Lower lobe of right lung (tissue), 2 donors: ENCODE measurements at regions not wholly inside any gene's neighbourhood (a gene's known extent, or its start where the extent isn't known, plus 50 kb on each side); places are given as distances from the start of the nearest gene placed in this dataset.

ENCODE experiments used
- ATAC-seq, 2 donors: fragments of 200-7000 bp; cut with Tn5 transposase; one replicate each; pipeline ENCODE4 v1.9.1; 2020 to 2022; ENCODE audit warnings: mild to moderate bottlenecking in 2 of 2, moderate library complexity in 2 of 2
- DNase-seq: peaks from one replicate; pipeline ENCODE4 v3.0.0-alpha.2; 2020
- H3K27ac ChIP-seq: fragments of 200-600 bp; one replicate; pipeline ENCODE4 v1.8.0; 2022
- H3K27me3 ChIP-seq: fragments of 200-600 bp; one replicate; pipeline ENCODE4 v1.8.0; 2022; ENCODE audit warnings: low read depth
- H3K36me3 ChIP-seq: fragments of 200-600 bp; one replicate; pipeline ENCODE4 v1.8.0; 2022; ENCODE audit warnings: mild to moderate bottlenecking
- H3K4me1 ChIP-seq: fragments of 200-600 bp; one replicate; pipeline ENCODE4 v1.8.0; 2022
- H3K4me3 ChIP-seq: fragments of 200-600 bp; one replicate; pipeline ENCODE4 v1.8.0; 2022; ENCODE audit warnings: mild to moderate bottlenecking
- H3K9me3 ChIP-seq: fragments of 200-600 bp; one replicate; pipeline ENCODE4 v1.8.0; 2022
- intact Hi-C: fragments of 100-400 bp; cut with DNase I; formaldehyde crosslinking; loops from one replicate; pipeline ENCODE4 v1.11.0; 2022
- TF ChIP-seq, protein P1 (sequence below): fragments of 200-600 bp; IDR thresholded peaks from one replicate; pipeline ENCODE4 v1.8.0; 2022; ENCODE audit warnings: antibody characterized with exemption, mild to moderate bottlenecking
- donor health status: DM: no; HTN: yes; CAD: no; lungs with severe emphysema.

DNA sequence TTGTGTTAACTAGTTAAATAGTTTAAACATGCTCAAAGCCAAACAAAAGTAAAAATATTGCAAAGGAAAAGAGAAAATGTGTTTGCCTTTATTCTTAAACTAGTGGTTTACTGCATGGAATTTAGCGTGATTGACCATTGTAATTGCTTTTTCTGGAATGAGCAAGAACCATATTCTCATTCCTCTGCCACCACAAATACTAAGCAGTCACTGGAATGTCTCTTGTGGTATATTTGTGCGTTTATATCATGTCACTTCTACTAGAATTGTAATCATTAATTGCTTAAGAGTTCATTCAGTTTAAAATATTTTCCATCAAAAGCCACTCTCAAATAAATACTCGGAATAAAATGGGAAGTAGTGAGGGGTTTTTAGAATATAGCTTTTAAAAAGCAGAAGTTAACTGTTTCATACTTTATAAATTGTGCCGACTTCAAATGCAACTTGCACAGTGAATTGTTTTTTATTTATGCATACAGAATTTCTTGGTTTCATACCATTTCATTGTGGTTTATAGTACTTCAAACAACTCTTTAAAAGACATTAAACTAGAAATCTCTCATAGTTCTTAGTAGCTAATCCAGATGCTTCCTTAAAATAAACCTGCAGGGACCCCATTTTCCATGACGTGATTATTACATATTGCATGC, 288.1 kb downstream of the EPHA4 start:
- intact Hi-C loops = no loop called here
- TF ChIP-seq, protein P1, sequence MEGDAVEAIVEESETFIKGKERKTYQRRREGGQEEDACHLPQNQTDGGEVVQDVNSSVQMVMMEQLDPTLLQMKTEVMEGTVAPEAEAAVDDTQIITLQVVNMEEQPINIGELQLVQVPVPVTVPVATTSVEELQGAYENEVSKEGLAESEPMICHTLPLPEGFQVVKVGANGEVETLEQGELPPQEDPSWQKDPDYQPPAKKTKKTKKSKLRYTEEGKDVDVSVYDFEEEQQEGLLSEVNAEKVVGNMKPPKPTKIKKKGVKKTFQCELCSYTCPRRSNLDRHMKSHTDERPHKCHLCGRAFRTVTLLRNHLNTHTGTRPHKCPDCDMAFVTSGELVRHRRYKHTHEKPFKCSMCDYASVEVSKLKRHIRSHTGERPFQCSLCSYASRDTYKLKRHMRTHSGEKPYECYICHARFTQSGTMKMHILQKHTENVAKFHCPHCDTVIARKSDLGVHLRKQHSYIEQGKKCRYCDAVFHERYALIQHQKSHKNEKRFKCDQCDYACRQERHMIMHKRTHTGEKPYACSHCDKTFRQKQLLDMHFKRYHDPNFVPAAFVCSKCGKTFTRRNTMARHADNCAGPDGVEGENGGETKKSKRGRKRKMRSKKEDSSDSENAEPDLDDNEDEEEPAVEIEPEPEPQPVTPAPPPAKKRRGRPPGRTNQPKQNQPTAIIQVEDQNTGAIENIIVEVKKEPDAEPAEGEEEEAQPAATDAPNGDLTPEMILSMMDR = no peak

DNA sequence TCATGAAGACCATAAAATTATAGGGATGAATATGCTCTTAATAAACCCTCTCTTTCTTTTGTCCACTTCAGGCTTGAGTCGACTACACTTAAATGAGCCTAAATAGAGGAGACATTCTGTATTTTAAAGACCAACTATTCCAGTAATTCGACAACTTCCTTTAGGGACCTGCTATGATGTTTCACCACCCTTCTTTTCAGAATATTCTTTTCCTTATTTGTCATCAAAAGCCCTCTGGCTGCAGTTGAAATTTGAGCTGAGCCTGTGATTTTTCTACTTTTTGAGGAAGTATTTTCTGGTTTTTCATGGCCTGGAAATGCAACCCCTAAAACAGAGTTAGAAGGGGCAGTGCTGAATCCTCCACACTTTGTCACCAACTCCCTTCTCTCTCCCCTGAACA, 287.0 kb downstream of the EPHA4 start:
- H3K27ac ChIP-seq = no peak overlapping the region
- no peaks in the 10 kb centered on the region for H3K4me1 ChIP-seq
- TF ChIP-seq, protein P1 = no peak
- DNase-seq (no peak), ATAC-seq (no peak)
- H3K36me3 ChIP-seq = no peaks in the 10 kb centered on the region
- H3K27me3 ChIP-seq = no peaks in the 10 kb centered on the region
- no peak overlapping the region for H3K4me3 ChIP-seq
- intact Hi-C loops = no loop called here
- no peaks in the 10 kb centered on the region for H3K9me3 ChIP-seq

More for the DNA sequence above, 288.1 kb downstream of the EPHA4 start:
- no peak overlapping the region for H3K4me3 ChIP-seq
- no peaks in the 10 kb centered on the region for H3K36me3 ChIP-seq
- H3K27ac ChIP-seq = no peak overlapping the region
- no peaks in the 10 kb centered on the region for H3K4me1 ChIP-seq
- DNase-seq (no peak), ATAC-seq (no peak)
- no peaks in the 10 kb centered on the region for H3K27me3 ChIP-seq
- H3K9me3 ChIP-seq = no peaks in the 10 kb centered on the region

DNA sequence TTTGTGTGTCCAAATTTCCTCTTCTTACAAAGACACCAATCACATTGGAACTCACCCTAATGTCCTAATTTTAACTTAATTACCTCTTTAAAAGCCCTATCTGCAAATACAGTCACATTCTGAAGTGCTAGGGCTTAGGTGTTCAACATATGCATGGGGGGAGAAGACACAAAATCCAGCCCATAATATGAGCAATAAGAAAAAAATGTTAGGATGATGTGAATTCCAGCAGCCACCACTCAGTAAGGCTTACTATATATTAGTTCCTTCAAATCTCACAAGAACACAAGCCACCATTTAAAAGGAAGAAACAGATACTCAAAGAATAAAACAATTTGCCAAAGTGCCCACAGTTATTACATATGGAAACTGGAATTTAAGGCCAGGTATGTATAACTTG, 285.7 kb downstream of the EPHA4 start:
- TF ChIP-seq, protein P1 = no peak
- no peaks in the 10 kb centered on the region for H3K4me1 ChIP-seq
- intact Hi-C loops = no loop called here

DNA sequence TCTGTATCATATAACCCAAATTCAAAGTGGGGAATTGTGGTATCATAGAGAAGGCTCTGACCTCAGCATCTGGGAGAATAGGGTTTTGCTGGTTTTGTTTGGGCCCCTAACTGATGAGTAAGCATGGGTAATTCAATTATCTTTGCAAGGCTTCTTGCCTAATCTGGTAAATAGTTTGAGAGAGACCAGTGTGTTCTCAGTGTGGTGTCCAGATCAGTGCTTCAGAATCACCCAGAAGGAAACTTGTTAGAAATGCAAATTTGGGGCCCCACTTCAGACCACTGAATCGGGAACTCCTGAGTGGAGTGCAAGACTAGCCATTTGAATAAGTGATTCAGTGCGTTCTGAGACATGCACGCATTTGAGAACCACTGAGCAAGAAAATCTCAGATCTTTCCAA, 282.7 kb downstream of the EPHA4 start:
- H3K4me1 ChIP-seq = no peaks in the 10 kb centered on the region
- TF ChIP-seq, protein P1 = no peak
- H3K27me3 ChIP-seq = no peaks in the 10 kb centered on the region
- intact Hi-C loops = no loop called here
- ATAC-seq (no peak), DNase-seq (no peak)
- H3K4me3 ChIP-seq = no peak overlapping the region
- no peak overlapping the region for H3K27ac ChIP-seq
- no peaks in the 10 kb centered on the region for H3K36me3 ChIP-seq
- no peaks in the 10 kb centered on the region for H3K9me3 ChIP-seq

More for the DNA sequence above, 285.7 kb downstream of the EPHA4 start:
- Histone ChIP-seq H3K9me3 (no peaks in the 10 kb centered on the region), H3K36me3 (no peaks in the 10 kb centered on the region), H3K4me3 (no peak overlapping the region), H3K27me3 (no peaks in the 10 kb centered on the region), H3K27ac (no peak overlapping the region)
- no peak for DNase-seq
- ATAC-seq = no peak

DNA sequence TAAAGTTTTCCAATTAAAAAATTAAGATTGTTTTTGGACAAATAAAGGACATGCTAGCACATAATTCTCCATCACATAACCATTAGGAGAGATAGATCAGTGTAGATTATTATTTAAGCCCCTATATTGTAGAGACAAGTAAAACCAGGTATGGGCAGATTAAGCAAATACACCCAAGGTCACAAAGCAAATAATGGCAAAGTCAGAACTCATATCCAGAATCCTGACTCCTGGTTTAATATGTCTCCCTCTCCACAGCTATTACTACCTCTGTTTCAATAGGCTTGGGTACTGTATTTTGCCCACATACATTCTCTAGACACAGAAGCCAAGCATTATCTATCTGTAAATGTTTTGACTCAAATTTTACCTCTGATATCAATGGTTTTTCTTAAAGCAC, 282.3 kb downstream of the EPHA4 start:
- no peak for ATAC-seq

More for the DNA sequence above, 282.3 kb downstream of the EPHA4 start:
- H3K27me3 ChIP-seq = no peaks in the 10 kb centered on the region
- no peaks in the 10 kb centered on the region for H3K36me3 ChIP-seq
- H3K9me3 ChIP-seq = no peaks in the 10 kb centered on the region
- H3K27ac ChIP-seq = no peak overlapping the region
- no peaks in the 10 kb centered on the region for H3K4me1 ChIP-seq
- DNase-seq = no peak
- TF ChIP-seq, protein P1 = no peak
- intact Hi-C loops = no loop called here
- H3K4me3 ChIP-seq = no peak overlapping the region
